ENCODE measurements at regions not wholly inside any gene's neighbourhood (a gene's known extent, or its start where the extent isn't known, plus 50 kb on each side); places are given as distances from the start of the nearest gene placed in this dataset.
A peak's percentile ranks its signal among the peaks of the same experiment; 100 is the strongest.

DNA sequence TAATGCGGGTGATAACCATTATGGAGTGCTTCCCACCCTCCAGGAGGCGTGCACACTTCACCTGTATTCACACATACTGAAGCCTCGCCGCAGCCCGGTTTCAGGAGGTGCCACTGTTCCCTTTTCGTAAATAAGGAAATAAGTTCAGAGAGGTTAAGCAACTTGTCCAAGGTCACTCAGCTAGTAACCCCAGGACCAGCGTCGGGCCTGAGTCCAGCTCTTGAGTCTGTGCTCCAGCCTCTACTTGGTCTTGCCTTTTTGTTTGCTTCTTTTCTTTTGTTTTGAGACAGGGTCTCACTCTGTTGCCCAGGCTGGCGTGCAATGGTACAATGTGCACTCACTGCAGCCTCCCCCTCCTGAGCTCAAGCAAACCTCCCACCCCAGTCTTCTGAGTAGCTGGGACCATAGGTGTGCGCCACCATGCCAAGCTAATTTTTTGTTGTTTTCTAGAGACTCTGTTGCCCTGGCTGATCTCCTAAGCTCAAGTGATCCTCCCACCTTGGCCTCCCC, 63.5 kb upstream of the CIBAR2 start:
- H3K27ac ChIP-seq, result peak overlapping the region; percentile 63; the same call in 1 of the 2 replicates
- TF ChIP-seq ZFX (IDR thresholded peaks at IDR 0.05) (no peak), CTCF (conservative IDR thresholded peaks at IDR 0.05) (no peak)

- H3K27ac ChIP-seq, result no peak overlapping the region
- TF ChIP-seq ZFX (IDR thresholded peaks at IDR 0.05), result no peak
- TF ChIP-seq CTCF (conservative IDR thresholded peaks at IDR 0.05), result no peak
These were observed 64.5 kb upstream of the CIBAR2 start for GRCh38 chr16:85176541-85177447.

GRCh38 chr16:85177448-85177846, 65.2 kb upstream of the CIBAR2 start:
- no peak overlapping the region for H3K27ac ChIP-seq
- TF ChIP-seq CTCF (conservative IDR thresholded peaks at IDR 0.05), result no peak
- no peak for TF ChIP-seq ZFX (IDR thresholded peaks at IDR 0.05)

GRCh38 chr16:85178006-85178591, 65.8 kb upstream of the CIBAR2 start:
- H3K27ac ChIP-seq, result no peak overlapping the region
- no peak for TF ChIP-seq CTCF (conservative IDR thresholded peaks at IDR 0.05)
- no peak for TF ChIP-seq ZFX (IDR thresholded peaks at IDR 0.05)

- TF ChIP-seq ZFX (IDR thresholded peaks at IDR 0.05), result no peak
- no peak overlapping the region for H3K27ac ChIP-seq
These were observed 66.3 kb upstream of the CIBAR2 start for GRCh38 chr16:85178596-85178995.

GRCh38 chr16:85179344-85180046, 67.2 kb upstream of the CIBAR2 start:
- H3K27ac ChIP-seq, result no peak overlapping the region
- TF ChIP-seq CTCF (conservative IDR thresholded peaks at IDR 0.05) (no peak), ZFX (IDR thresholded peaks at IDR 0.05) (no peak)

DNA sequence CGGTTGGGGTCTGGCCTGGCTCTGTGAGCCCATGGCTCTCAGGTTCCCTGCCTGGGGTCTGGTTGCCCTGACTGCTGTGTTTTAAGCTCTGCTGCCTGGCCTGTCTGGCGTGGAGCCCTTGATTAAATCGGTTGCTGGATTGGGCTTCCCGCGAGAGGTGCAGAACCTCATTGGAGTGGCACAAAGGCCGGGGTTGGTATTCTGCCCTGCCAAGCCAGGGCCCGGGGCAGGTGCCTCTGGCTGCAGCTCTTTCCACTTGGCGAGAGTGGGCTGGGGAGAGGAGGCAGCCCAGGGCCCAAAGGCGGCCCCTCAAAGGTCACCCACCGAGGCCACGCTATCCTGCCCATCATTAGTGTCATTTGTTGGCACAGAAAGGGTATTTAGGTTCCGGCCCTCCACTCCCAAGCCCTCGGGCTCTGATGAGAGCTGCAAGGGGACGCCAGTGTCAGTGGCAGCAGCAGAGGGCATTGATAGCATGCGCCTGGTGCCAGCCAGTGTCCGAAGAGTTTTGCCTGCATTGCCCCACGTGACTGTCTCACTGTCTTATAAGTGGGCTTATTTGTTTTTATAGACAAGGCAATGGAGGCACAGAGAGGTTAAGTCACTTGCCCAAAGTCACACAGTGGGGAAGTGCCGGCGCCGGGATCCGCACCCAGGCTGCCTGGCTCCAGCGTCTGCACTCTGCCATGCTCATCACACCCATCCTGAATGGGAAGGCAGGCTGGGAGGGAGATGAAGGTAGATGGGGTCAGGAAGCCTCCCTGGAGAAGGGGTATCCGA, 68.0 kb upstream of the CIBAR2 start:
- H3K27ac ChIP-seq, result no peak overlapping the region
- TF ChIP-seq CTCF (conservative IDR thresholded peaks at IDR 0.05) (no peak), ZFX (IDR thresholded peaks at IDR 0.05) (no peak)

Data from C4-2B (cell line).